ENCODE measurements at regions not wholly inside any gene's neighbourhood (a gene's known extent, or its start where the extent isn't known, plus 50 kb on each side); places are given as distances from the start of the nearest gene placed in this dataset.
A peak's percentile ranks its signal among the peaks of the same experiment; 100 is the strongest.

- no peak overlapping the region for H3K14ac ChIP-seq (replicated peaks; ENCODE audit: low read depth, low read length)
- H3K4me1 ChIP-seq (ENCODE audit: control insufficient read depth, insufficient read depth, low read length): no peaks in the 10 kb centered on the region
- no peak overlapping the region for H3K4me2 ChIP-seq (ENCODE audit: low read depth, low read length)
- no peaks in the 10 kb centered on the region for H3K79me1 ChIP-seq (ENCODE audit: low read depth in 1 of 2, low read length in 2 of 2)
- no peak overlapping the region for H3K56ac ChIP-seq (ENCODE audit: extremely low read depth, insufficient read depth, low read length)
- H2AK9ac ChIP-seq (replicated peaks; ENCODE audit: low read depth, low read length, poor library complexity): no peak overlapping the region
- H3K9me1 ChIP-seq (ENCODE audit: insufficient read depth, low read length): no peaks in the 10 kb centered on the region
- no peak overlapping the region for H3K23ac ChIP-seq (ENCODE audit: low read depth, low read length)
- no peak overlapping the region for H3K18ac ChIP-seq (ENCODE audit: low read depth, low read length)
- no peak overlapping the region for H3K27ac ChIP-seq (ENCODE audit: insufficient read depth, low read length)
- H3K4ac ChIP-seq (ENCODE audit: low read depth, low read length): no peak overlapping the region
- ChIA-PET POLR2A (ENCODE audit: unreplicated experiment) (no interaction called here), CTCF (no interaction called here)
- H2BK15ac ChIP-seq (ENCODE audit: low read depth, low read length): no peak overlapping the region
- DNase-seq (no peak), ATAC-seq (ENCODE audit: low read depth) (no peak)
- H3K9ac ChIP-seq (ENCODE audit: low read depth, low read length): no peak overlapping the region
- intact Hi-C loops (cut with micrococcal nuclease): no loop called here
- H4K5ac ChIP-seq (ENCODE audit: low read depth, low read length): no peak overlapping the region
- no peaks in the 10 kb centered on the region for H3K27me3 ChIP-seq (ENCODE audit: control insufficient read depth, insufficient read depth, low read length)
- in situ Hi-C loops (cut with MboI; ENCODE audit: low sequenced_read_pairs): no loop called here
- dilution Hi-C loops (cut with HindIII; ENCODE audit: low sequenced_read_pairs, unreplicated experiment): no loop called here
- no peak overlapping the region for H4K8ac ChIP-seq (ENCODE audit: low read depth in 2 of 2, low read length in 2 of 2)
- TF ChIP-seq MAFK (IDR thresholded peaks at IDR 0.05; ENCODE audit: low read depth, low read length): no peak
- TF ChIP-seq CEBPB (IDR thresholded peaks at IDR 0.05; ENCODE audit: low read depth, low read length): peak; percentile 25; the same call in 1 of the 2 replicates
- H4K20me1 ChIP-seq (ENCODE audit: insufficient read depth, low read length): no peaks in the 10 kb centered on the region
- H3K4me3 ChIP-seq (ENCODE audit: insufficient read depth, low read depth, low read length): no peak overlapping the region
- peaks cover 3% of the 10 kb centered on the region; the same call in 1 of the 2 replicates for H3K9me3 ChIP-seq (ENCODE audit: control insufficient read depth, insufficient read depth, low read length)
- H2BK5ac ChIP-seq (ENCODE audit: low read depth, low read length, poor library complexity, severe bottlenecking): no peak overlapping the region
- no peak overlapping the region for H2BK120ac ChIP-seq (ENCODE audit: low read depth, low read length)
- no peaks in the 10 kb centered on the region for H3K36me3 ChIP-seq (ENCODE audit: control insufficient read depth, insufficient read depth, low read length)
- no TSS peak for BruUV-seq (replicated peaks)
- no peak overlapping the region for H4K91ac ChIP-seq (ENCODE audit: insufficient read depth, low read depth, low read length)
- H2BK20ac ChIP-seq (ENCODE audit: low read depth, low read length): no peak overlapping the region
- H2AFZ ChIP-seq (replicated peaks; ENCODE audit: low read length, poor library complexity): no peak overlapping the region
- no peak overlapping the region for H2AK5ac ChIP-seq (ENCODE audit: low read depth, low read length)
Observed at GRCh38 chr7:49022448-49022847, 98.1 kb downstream of the CDC14C start.

All from IMR-90 (cell line).